IMR-90 (cell line): ENCODE measurements at regions not wholly inside any gene's neighbourhood (a gene's known extent, or its start where the extent isn't known, plus 50 kb on each side); places are given as distances from the start of the nearest gene placed in this dataset.

Experiments used
- ATAC-seq: fragments of 200-7000 bp; cut with Tn5 transposase; 2 replicates; pipeline ENCODE4 v1.9.1; 2020; ENCODE audit warnings: low read depth, mild to moderate bottlenecking, moderate library complexity
- BruUV-seq: library from RNA; stranded (reverse); fragments of 400-500 nt; replicated peaks from 2 replicates; lab custom pipeline; 2021; lab: Mats Ljungman, UMichigan
- CTCF ChIA-PET: fragments of 300-600 bp; formaldehyde crosslinking; extraction: SDS; loops from one replicate; lab custom pipeline; 2021; ENCODE audit warnings: antibody characterized with exemption; lab: Yijun Ruan, JAX
- POLR2A ChIA-PET: fragments of 300-600 bp; sonication (Branson Sonifier 250); formaldehyde crosslinking; loops from one replicate; lab custom pipeline; 2022; ENCODE audit warnings: antibody characterized with exemption; ENCODE audit not compliant: unreplicated experiment; lab: Charles Lee
- DNase-seq: peaks from one replicate; pipeline ENCODE4 v3.0.0; 2013
- H2AFZ ChIP-seq: replicated peaks from 2 replicates; pipeline ENCODE3; 2013; ENCODE audit warnings: low read length, mild to moderate bottlenecking; ENCODE audit not compliant: poor library complexity
- H2AK5ac ChIP-seq: 2 replicates; pipeline ENCODE4 v1.6.1; 2013; ENCODE audit warnings: low read depth, low read length, inconsistent platforms
- H2AK9ac ChIP-seq: replicated peaks from 2 replicates; pipeline ENCODE3; 2013; ENCODE audit warnings: mild to moderate bottlenecking, low read depth, low read length, moderate library complexity; ENCODE audit not compliant: poor library complexity
- H2BK120ac ChIP-seq: 2 replicates; pipeline ENCODE4 v1.6.1; 2013; ENCODE audit warnings: low read depth, low read length, inconsistent platforms
- H2BK15ac ChIP-seq: 3 replicates; pipeline ENCODE4 v1.6.1; 2013; ENCODE audit warnings: low read depth, low read length, inconsistent platforms
- H2BK20ac ChIP-seq: 2 replicates; pipeline ENCODE4 v1.6.1; 2013; ENCODE audit warnings: low read depth, mild to moderate bottlenecking, inconsistent platforms, low read length, moderate library complexity
- H2BK5ac ChIP-seq: 2 replicates; pipeline ENCODE4 v1.6.1; 2013; ENCODE audit warnings: mild to moderate bottlenecking, low read depth, low read length, inconsistent platforms; ENCODE audit not compliant: poor library complexity, severe bottlenecking
- H3K14ac ChIP-seq: replicated peaks from 2 replicates; pipeline ENCODE4 v1.6.1; 2013; ENCODE audit warnings: low read depth, low read length, inconsistent platforms
- H3K18ac ChIP-seq: 2 replicates; pipeline ENCODE4 v1.6.1; 2013; ENCODE audit warnings: low read depth, low read length, control low read depth
- H3K23ac ChIP-seq: 2 replicates; pipeline ENCODE4 v1.6.1; 2013; ENCODE audit warnings: low read depth, low read length, inconsistent platforms
- H3K27ac ChIP-seq: 2 replicates; pipeline ENCODE4 v1.5.1; 2013; ENCODE audit warnings: mild to moderate bottlenecking, control low read depth, low read length; ENCODE audit not compliant: insufficient read depth
- H3K27me3 ChIP-seq: 2 replicates; pipeline ENCODE4 v1.6.1; 2013; ENCODE audit warnings: low read length; ENCODE audit not compliant: control insufficient read depth, insufficient read depth
- H3K36me3 ChIP-seq: 2 replicates; pipeline ENCODE4 v1.6.1; 2013; ENCODE audit warnings: low read length, mixed read lengths; ENCODE audit not compliant: control insufficient read depth, insufficient read depth
- H3K4ac ChIP-seq: 2 replicates; pipeline ENCODE4 v1.6.1; 2013; ENCODE audit warnings: low read depth, low read length, inconsistent platforms
- H3K4me1 ChIP-seq: 2 replicates; pipeline ENCODE4 v1.6.1; 2013; ENCODE audit warnings: low read length, mixed read lengths; ENCODE audit not compliant: control insufficient read depth, insufficient read depth
- H3K4me2 ChIP-seq: 2 replicates; pipeline ENCODE4 v1.6.1; 2013; ENCODE audit warnings: low read depth, mild to moderate bottlenecking, control low read depth, low read length, moderate library complexity
- H3K4me3 ChIP-seq: 2 replicates; pipeline ENCODE4 v1.5.1; 2013; ENCODE audit warnings: low read depth, mild to moderate bottlenecking, control low read depth, low read length, moderate library complexity; ENCODE audit not compliant: insufficient read depth
- H3K56ac ChIP-seq: 2 replicates; pipeline ENCODE4 v1.6.1; 2013; ENCODE audit warnings: low read length, inconsistent platforms; ENCODE audit not compliant: insufficient read depth; ENCODE audit errors: extremely low read depth
- H3K79me1 ChIP-seq, 2 experiments: 2 replicates each; pipeline ENCODE4 v1.6.1; 2013; ENCODE audit warnings: low read length in 2 of 2, inconsistent platforms in 1 of 2, low read depth in 1 of 2
- H3K9ac ChIP-seq: 2 replicates; pipeline ENCODE4 v1.6.1; 2013; ENCODE audit warnings: low read depth, low read length, control low read depth
- H3K9me1 ChIP-seq: 2 replicates; pipeline ENCODE4 v1.6.1; 2013; ENCODE audit warnings: low read length, inconsistent platforms; ENCODE audit not compliant: insufficient read depth
- H3K9me3 ChIP-seq: 2 replicates; pipeline ENCODE4 v1.6.1; 2013; ENCODE audit warnings: low read length; ENCODE audit not compliant: control insufficient read depth, insufficient read depth
- H4K20me1 ChIP-seq: 2 replicates; pipeline ENCODE4 v1.6.1; 2013; ENCODE audit warnings: low read length, inconsistent platforms; ENCODE audit not compliant: insufficient read depth
- H4K5ac ChIP-seq: 2 replicates; pipeline ENCODE4 v1.6.1; 2013; ENCODE audit warnings: mild to moderate bottlenecking, low read depth, low read length, control low read depth
- H4K8ac ChIP-seq, 2 experiments: 2 replicates each; pipeline ENCODE4 v1.6.1; 2013; ENCODE audit warnings: low read depth in 2 of 2, low read length in 2 of 2, control low read depth in 1 of 2, inconsistent platforms in 1 of 2
- H4K91ac ChIP-seq: 2 replicates; pipeline ENCODE4 v1.6.1; 2013; ENCODE audit warnings: low read depth, low read length, inconsistent platforms; ENCODE audit not compliant: insufficient read depth
- CHD1 ChIP-seq: IDR thresholded peaks from 2 replicates; pipeline ENCODE4 v1.6.1; 2012; ENCODE audit warnings: low read depth, low read length, improper control_type of control experiment
- FOS ChIP-seq: fragments of 150-350 bp; IDR thresholded peaks from 2 replicates; pipeline ENCODE4 v1.6.1; 2016; ENCODE audit warnings: low read depth, low read length
- NFE2L2 ChIP-seq: fragments of 150-350 bp; IDR thresholded peaks from 2 replicates; pipeline ENCODE4 v1.6.1; 2016; ENCODE audit warnings: low read depth, mild to moderate bottlenecking, low read length
- SMC3 ChIP-seq: fragments of 150-350 bp; IDR thresholded peaks from 2 replicates; pipeline ENCODE4 v1.6.1; 2016; ENCODE audit warnings: low read depth, mild to moderate bottlenecking, antibody characterized with exemption, low read length, moderate library complexity
- WGBS, 2 experiments: methylation state at CpG; one replicate each; pipeline versions ENCODE4 v1.1.5 to v1.1.7; 2013; ENCODE audit warnings: missing lambda C conversion rate in 2 of 2; ENCODE audit not compliant: insufficient read length in 1 of 2; ENCODE audit errors: extremely low coverage in 2 of 2; 5-methylcytosine and 5-hydroxymethylcytosine counted together
- dilution Hi-C: fragments of 300-500 bp; cut with HindIII; formaldehyde crosslinking; loops from one replicate; pipeline ENCODE4 v1.14.3; 2018; ENCODE audit warnings: low sequenced_read_pairs; ENCODE audit not compliant: unreplicated experiment
- in situ Hi-C: fragments of 300-500 bp; cut with MboI; formaldehyde crosslinking; loops from 3 replicates; pipeline ENCODE4 v1.14.3; 2019; ENCODE audit warnings: low sequenced_read_pairs, inconsistent platforms, mixed read lengths
- intact Hi-C: fragments of 100-400 bp; cut with micrococcal nuclease; formaldehyde crosslinking; loops from 2 replicates; pipeline ENCODE4 v1.10.0; 2022

DNA sequence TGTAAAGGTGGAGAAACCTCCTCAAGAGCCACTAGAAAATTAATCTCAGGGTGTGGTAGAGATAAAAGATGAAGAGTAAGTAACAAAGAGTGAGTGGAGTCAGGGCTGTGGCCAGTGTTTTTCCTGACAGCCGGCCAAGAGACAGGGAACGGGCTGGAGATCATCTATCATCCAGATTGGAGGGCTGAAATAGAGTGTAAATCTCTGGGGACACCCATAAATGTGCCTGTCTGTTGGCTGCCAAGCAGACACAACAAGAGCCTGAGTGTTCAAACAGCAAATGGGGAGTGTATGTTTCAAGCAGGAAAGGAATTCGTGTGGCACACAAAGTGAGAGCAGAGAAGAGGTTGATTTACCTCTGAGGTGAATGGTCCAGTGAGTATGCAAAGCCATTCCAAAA is 326.4 kb upstream of the KHDRBS2 start:
- H4K5ac ChIP-seq: no peak overlapping the region
- H3K27ac ChIP-seq: no peak overlapping the region
- ATAC-seq (no peak), DNase-seq (no peak)
- H3K4me3 ChIP-seq: no peak overlapping the region
- H3K4ac ChIP-seq: no peak overlapping the region
- H3K4me1 ChIP-seq: no peaks in the 10 kb centered on the region
- no peak overlapping the region for H4K91ac ChIP-seq
- H2BK5ac ChIP-seq: no peak overlapping the region
- H3K36me3 ChIP-seq: no peaks in the 10 kb centered on the region
- H2AK5ac ChIP-seq: no peak overlapping the region
- no peak overlapping the region for H3K9ac ChIP-seq
- in situ Hi-C loops (no loop called here), dilution Hi-C loops (no loop called here), intact Hi-C loops (no loop called here)
- ChIA-PET CTCF (no interaction called here), POLR2A (no interaction called here)
- no peak overlapping the region for H4K8ac ChIP-seq
- H2BK120ac ChIP-seq: no peak overlapping the region
- no peak overlapping the region for H3K23ac ChIP-seq
- peaks cover 12% of the 10 kb centered on the region for H3K9me3 ChIP-seq
- no peaks in the 10 kb centered on the region for H3K79me1 ChIP-seq
- H3K14ac ChIP-seq: no peak overlapping the region
- no peak overlapping the region for H3K56ac ChIP-seq
- no TSS peak for BruUV-seq
- H2AFZ ChIP-seq: no peak overlapping the region
- no peaks in the 10 kb centered on the region for H4K20me1 ChIP-seq
- no peaks in the 10 kb centered on the region for H3K27me3 ChIP-seq
- no peak overlapping the region for H3K4me2 ChIP-seq
- no peaks in the 10 kb centered on the region for H3K9me1 ChIP-seq
- TF ChIP-seq NFE2L2 (no peak), CHD1 (no peak), SMC3 (no peak), FOS (no peak)
- H2BK15ac ChIP-seq: no peak overlapping the region
- no peak overlapping the region for H2AK9ac ChIP-seq
- WGBS, 2 experiments: 0% methylated on average over 1 of the region's 3 CpGs; no CpG with 5 or more reads in 1 of the 2 experiments
- no peak overlapping the region for H3K18ac ChIP-seq
- H2BK20ac ChIP-seq: no peak overlapping the region
